Spleen (tissue), 7 donors: ENCODE measurements at regions not wholly inside any gene's neighbourhood (a gene's known extent, or its start where the extent isn't known, plus 50 kb on each side); places are given as distances from the start of the nearest gene placed in this dataset.

Experiments
- CTCF ChIP-seq, 11 experiments: fragments of 200-600 bp in 7 of 11; fragments of 450-650 bp in 4 of 11; sonication (generic) in 4 of 11; IDR thresholded peaks in 8 of 11; conservative IDR thresholded peaks in 3 of 11; 1 replicate in 7 of 11; 2 replicates in 4 of 11; pipeline versions ENCODE4 v1.4.0 to v1.8.0; 2016 to 2021; ENCODE audit warnings: antibody characterized with exemption in 11 of 11, inconsistent platforms in 4 of 11, mild to moderate bottlenecking in 1 of 11
- POLR2A ChIP-seq, 3 donors: fragments of 450-650 bp; IDR thresholded peaks; one replicate each; pipeline ENCODE4 v1.5.1; 2017; ENCODE audit warnings: antibody characterized with exemption in 3 of 3, mild to moderate bottlenecking in 1 of 3
- POLR2AphosphoS5 ChIP-seq, 3 donors: sonication (generic); formaldehyde crosslinking; IDR thresholded peaks; one replicate each; pipeline ENCODE4 v1.5.1; 2017; ENCODE audit warnings: antibody characterized with exemption in 3 of 3
- donor health status: DM: no; HTN: no; CAD: no; lungs with moderate emphysema.
- donor health status: DM: no; HTN: no; CAD: no.
- donor health status: DM: no; HTN: no; CAD: no.

GRCh38 chr12:60644076-60644475 lies 1048.2 kb downstream of the SLC16A7 start:
- TF ChIP-seq POLR2A (IDR thresholded peaks at IDR 0.05) (no peak), CTCF (IDR thresholded peaks at IDR 0.05 in 8 of 11, conservative IDR thresholded peaks at IDR 0.05 in 3 of 11) (no peak), POLR2AphosphoS5 (IDR thresholded peaks at IDR 0.05) (no peak)
